Astrocyte of the spinal cord (primary cell): ENCODE measurements at regions not wholly inside any gene's neighbourhood (a gene's known extent, or its start where the extent isn't known, plus 50 kb on each side); places are given as distances from the start of the nearest gene placed in this dataset.

ENCODE experiments used
- DNase-seq: peaks from one replicate; pipeline ENCODE4 v3.0.0; 2011; ENCODE audit warnings: low read depth, low spot score
- H3K4me3 ChIP-seq: 2 replicates; pipeline ENCODE4 v1.5.1; 2011; ENCODE audit warnings: low read depth, mild to moderate bottlenecking, low read length, moderate library complexity
- in situ Hi-C: cut with HindIII; loops from 2 replicates; pipeline ENCODE4 v1.10.0; 2017; ENCODE audit warnings: low sequenced_read_pairs
- TF ChIP-seq, protein P1 (sequence below): IDR thresholded peaks from 2 replicates; pipeline ENCODE4 v1.5.1; 2012; ENCODE audit warnings: low read depth, mild to moderate bottlenecking, low read length, inconsistent platforms

DNA sequence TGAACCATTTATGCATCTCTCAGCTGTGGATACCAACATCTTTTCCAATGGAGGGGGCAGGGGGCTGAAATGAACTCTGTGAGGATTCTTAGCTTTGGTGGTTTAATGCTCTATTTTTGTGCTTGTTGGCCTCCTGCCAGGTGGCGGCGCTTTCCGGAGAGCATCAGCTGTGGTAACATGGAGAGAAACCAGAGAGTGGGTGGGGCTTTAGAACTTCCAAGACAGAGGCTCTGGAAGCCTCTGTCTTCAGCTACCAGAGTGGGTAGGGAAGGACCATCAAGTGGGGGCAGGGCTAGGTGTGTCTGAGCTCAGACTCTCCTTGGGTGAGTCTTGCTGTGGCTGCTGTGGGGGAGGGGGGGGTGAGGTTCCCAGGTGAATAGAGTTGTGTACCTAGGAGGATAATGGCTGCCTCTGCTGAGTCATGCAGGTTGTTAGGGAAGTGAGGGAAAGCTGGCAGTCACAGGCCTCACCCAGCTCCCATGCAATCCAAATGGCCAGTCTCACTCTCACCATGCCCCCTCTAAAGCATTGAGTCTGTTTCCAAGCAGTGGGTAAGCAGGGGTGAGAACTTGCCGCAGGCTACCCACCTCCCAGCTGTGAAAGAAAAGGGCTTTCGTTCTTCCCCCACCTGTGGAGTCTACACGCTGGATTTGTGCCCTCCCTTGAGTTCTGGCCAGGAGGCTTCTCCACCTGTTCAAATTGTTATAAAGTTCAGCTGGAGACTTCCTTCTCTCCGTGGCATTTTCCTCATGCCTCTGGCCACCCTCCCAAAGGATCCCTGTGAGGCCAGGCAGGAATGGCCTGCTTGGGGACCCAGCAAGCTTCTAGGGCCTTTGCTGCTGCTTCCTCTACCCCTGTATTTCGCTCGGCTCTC, 527.0 kb downstream of the NEBL start:
- TF ChIP-seq, protein P1, sequence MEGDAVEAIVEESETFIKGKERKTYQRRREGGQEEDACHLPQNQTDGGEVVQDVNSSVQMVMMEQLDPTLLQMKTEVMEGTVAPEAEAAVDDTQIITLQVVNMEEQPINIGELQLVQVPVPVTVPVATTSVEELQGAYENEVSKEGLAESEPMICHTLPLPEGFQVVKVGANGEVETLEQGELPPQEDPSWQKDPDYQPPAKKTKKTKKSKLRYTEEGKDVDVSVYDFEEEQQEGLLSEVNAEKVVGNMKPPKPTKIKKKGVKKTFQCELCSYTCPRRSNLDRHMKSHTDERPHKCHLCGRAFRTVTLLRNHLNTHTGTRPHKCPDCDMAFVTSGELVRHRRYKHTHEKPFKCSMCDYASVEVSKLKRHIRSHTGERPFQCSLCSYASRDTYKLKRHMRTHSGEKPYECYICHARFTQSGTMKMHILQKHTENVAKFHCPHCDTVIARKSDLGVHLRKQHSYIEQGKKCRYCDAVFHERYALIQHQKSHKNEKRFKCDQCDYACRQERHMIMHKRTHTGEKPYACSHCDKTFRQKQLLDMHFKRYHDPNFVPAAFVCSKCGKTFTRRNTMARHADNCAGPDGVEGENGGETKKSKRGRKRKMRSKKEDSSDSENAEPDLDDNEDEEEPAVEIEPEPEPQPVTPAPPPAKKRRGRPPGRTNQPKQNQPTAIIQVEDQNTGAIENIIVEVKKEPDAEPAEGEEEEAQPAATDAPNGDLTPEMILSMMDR = no peak
- no peak overlapping the region for H3K4me3 ChIP-seq
- DNase-seq = no peak
- in situ Hi-C loops = no loop called here

DNA sequence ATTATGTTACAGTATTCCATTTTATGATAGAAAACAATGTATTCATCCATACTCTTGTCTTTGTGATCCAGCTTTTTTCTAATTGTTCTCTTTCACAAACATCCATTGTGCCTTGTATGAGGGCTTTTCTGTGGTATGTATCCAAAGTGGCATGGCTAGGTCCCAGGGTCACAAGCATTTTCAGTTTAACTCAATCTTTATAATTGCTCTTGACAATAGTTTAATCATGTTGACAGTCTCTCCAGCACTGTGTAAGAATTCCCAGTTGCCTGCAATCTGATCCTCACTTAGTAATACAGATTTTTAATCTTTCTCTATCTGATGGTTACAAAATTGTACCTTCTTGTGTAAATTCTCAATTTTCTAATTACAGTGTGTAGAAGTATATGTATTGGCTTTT, 533.4 kb downstream of the NEBL start:
- no peak overlapping the region for H3K4me3 ChIP-seq
- TF ChIP-seq, protein P1 = no peak
- in situ Hi-C loops = no loop called here
- DNase-seq = no peak

DNA sequence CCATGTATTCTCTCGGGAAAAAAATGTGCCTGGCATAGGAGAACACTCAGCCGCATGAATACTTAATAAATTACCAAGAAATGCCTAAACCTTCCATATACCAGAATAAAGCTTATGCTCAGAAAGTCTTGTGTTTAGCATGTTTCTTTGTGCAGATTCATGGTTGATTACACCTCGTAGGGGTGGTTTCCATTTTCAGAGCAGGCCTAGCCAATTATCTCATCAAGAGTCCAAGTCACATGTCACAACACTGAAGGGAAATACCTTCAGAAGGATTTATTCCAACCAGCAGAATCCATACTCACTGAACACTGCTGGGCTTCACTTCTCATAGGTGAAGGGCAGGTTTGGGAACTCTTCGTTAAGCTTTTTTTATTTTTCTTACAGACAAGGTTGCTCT, 539.7 kb downstream of the PLXDC2 start:
- TF ChIP-seq, protein P1 = no peak
- H3K4me3 ChIP-seq = no peak overlapping the region
- no peak for DNase-seq
- in situ Hi-C loops = no loop called here

DNA sequence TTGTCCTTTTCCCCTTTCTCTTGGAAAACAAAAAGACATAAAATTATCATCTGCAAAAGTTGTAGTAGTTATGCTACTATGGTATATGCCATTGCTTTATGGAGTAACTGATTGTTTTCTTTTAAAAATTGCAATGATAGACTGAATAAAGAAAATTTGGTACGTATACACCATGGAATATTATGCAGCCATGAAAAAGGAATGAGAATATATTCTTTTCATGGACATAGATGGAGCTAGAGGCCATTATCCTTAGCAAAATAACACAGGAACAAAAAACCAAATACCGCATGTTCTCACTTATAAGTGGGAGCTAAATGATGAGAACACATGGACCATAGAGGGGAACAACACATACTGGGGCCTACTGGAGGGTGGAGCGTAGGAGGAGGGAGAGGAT, 538.8 kb downstream of the PLXDC2 start:
- in situ Hi-C loops = no loop called here

DNA sequence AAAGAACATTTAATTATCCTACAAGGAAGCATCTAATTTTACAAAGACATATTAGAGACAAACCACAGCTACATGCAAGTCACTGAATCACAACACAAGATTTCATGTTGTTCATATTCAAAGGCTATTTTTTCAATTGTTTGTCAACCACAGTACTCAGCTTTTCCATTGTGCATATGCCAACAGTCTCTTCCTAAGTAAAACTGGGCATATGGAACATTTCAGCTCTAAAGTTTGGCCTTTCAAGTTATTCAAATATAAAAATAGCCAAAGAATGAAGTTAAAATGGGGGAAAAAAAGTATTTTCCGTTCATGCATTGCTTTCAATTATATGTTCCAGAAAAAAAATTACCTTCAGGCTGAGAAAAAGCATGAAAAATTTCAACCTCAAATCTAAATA, 537.9 kb downstream of the PLXDC2 start:
- no peak for DNase-seq
- in situ Hi-C loops = no loop called here
- TF ChIP-seq, protein P1 = no peak
- no peak overlapping the region for H3K4me3 ChIP-seq

More for the DNA sequence above, 538.8 kb downstream of the PLXDC2 start:
- H3K4me3 ChIP-seq = no peak overlapping the region
- no peak for DNase-seq
- TF ChIP-seq, protein P1 = no peak

DNA sequence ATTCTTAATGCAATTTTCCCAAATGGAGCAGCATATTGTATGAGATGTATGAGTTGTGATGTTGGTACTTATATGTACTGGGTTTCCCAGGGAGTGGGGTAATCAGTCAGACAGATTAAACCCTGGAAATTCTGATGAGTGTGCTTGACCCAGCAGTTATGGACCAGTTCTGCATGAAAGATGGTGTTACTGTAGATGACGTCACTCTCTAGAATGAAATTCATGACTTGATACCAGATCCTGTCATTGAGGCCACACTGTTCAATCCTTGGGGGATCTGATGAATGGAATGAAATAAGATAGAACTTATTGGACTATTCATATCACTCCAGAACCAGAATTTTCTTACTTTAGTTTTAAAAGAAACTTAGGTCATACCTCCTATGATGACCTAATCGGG, 534.3 kb downstream of the PLXDC2 start:
- in situ Hi-C loops = no loop called here
- DNase-seq = no peak
- TF ChIP-seq, protein P1 = no peak

More for the DNA sequence above, 534.3 kb downstream of the PLXDC2 start:
- H3K4me3 ChIP-seq = no peak overlapping the region
